ENCODE measurements at regions not wholly inside any gene's neighbourhood (a gene's known extent, or its start where the extent isn't known, plus 50 kb on each side); places are given as distances from the start of the nearest gene placed in this dataset.

- Histone ChIP-seq H3K4me3 (no peak overlapping the region), H3K27ac (no peak overlapping the region)
- TF ChIP-seq CTCF (IDR thresholded peaks at IDR 0.05) = no peak
- no peak for DNase-seq (ENCODE audit: low spot score)
Measured at GRCh38 chr13:57933606-57934005, 302.1 kb downstream of the PCDH17 start.

GRCh38 chr13:57935965-57936364 lies 304.4 kb downstream of the PCDH17 start:
- no peak overlapping the region for H3K4me3 ChIP-seq
- no peak for TF ChIP-seq CTCF (IDR thresholded peaks at IDR 0.05)
- no peak overlapping the region for H3K27ac ChIP-seq
- no peak for DNase-seq (ENCODE audit: low spot score)

GRCh38 chr13:57946361-57946760 lies 314.8 kb downstream of the PCDH17 start:
- Histone ChIP-seq H3K4me3 (no peak overlapping the region), H3K27ac (no peak overlapping the region)
- no peak for TF ChIP-seq CTCF (IDR thresholded peaks at IDR 0.05)
- no peak for DNase-seq (ENCODE audit: low spot score)

- DNase-seq (ENCODE audit: low spot score) = no peak
- Histone ChIP-seq H3K27ac (no peak overlapping the region), H3K4me3 (no peak overlapping the region)
- no peak for TF ChIP-seq CTCF (IDR thresholded peaks at IDR 0.05)
Measured at GRCh38 chr13:57948884-57949283, 317.3 kb downstream of the PCDH17 start.

GRCh38 chr13:57969951-57970350 lies 338.4 kb downstream of the PCDH17 start:
- Histone ChIP-seq H3K27ac (no peak overlapping the region), H3K4me3 (no peak overlapping the region)
- TF ChIP-seq CTCF (IDR thresholded peaks at IDR 0.05) = no peak
- no peak for DNase-seq (ENCODE audit: low spot score)

- no peak for TF ChIP-seq CTCF (IDR thresholded peaks at IDR 0.05)
- Histone ChIP-seq H3K4me3 (no peak overlapping the region), H3K27ac (no peak overlapping the region)
- DNase-seq (ENCODE audit: low spot score) = no peak
Measured at GRCh38 chr13:57970404-57970803, 338.9 kb downstream of the PCDH17 start.

- no peak for TF ChIP-seq CTCF (IDR thresholded peaks at IDR 0.05)
- Histone ChIP-seq H3K27ac (no peak overlapping the region), H3K4me3 (no peak overlapping the region)
- DNase-seq (ENCODE audit: low spot score) = no peak
Measured at GRCh38 chr13:57982782-57983181, 351.2 kb downstream of the PCDH17 start.
